ENCODE measurements at regions not wholly inside any gene's neighbourhood (a gene's known extent, or its start where the extent isn't known, plus 50 kb on each side); places are given as distances from the start of the nearest gene placed in this dataset.
"Not testable (repeated sequence)": the region's sequence is repeated elsewhere in the genome, so short reads cannot be mapped to it uniquely, and the experiment has no call there.

GRCh38 chr19:28319227-28319626 lies 893.7 kb downstream of the UQCRFS1 start:
- TF ChIP-seq CTCF (conservative IDR thresholded peaks at IDR 0.05; ENCODE audit: low read depth, low read length) = no peak
- DNase-seq (ENCODE audit: low read depth) = no peak
- no peak overlapping the region for H3K4me3 ChIP-seq (ENCODE audit: low read depth, low read length)

GRCh38 chr19:28318469-28319179 lies 894.3 kb downstream of the UQCRFS1 start:
- DNase-seq (ENCODE audit: low read depth) = no peak
- no peak for TF ChIP-seq CTCF (conservative IDR thresholded peaks at IDR 0.05; ENCODE audit: low read depth, low read length)
- H3K4me3 ChIP-seq (ENCODE audit: low read depth, low read length) = no peak overlapping the region

GRCh38 chr19:28316464-28316863 lies 896.5 kb downstream of the UQCRFS1 start:
- DNase-seq (ENCODE audit: low read depth) = no peak
- no peak overlapping the region for H3K4me3 ChIP-seq (ENCODE audit: low read depth, low read length)
- no peak for TF ChIP-seq CTCF (conservative IDR thresholded peaks at IDR 0.05; ENCODE audit: low read depth, low read length)

GRCh38 chr19:28314756-28315155 lies 898.2 kb downstream of the UQCRFS1 start:
- TF ChIP-seq CTCF (conservative IDR thresholded peaks at IDR 0.05; ENCODE audit: low read depth, low read length) = no peak
- no peak overlapping the region for H3K4me3 ChIP-seq (ENCODE audit: low read depth, low read length)
- DNase-seq (ENCODE audit: low read depth) = no peak

- no peak overlapping the region for H3K4me3 ChIP-seq (ENCODE audit: low read depth, low read length)
- TF ChIP-seq CTCF (conservative IDR thresholded peaks at IDR 0.05; ENCODE audit: low read depth, low read length) = no peak
- DNase-seq (ENCODE audit: low read depth) = no peak
Observed at GRCh38 chr19:28314287-28314686, 898.7 kb downstream of the UQCRFS1 start.

GRCh38 chr19:28313633-28314032 lies 899.3 kb downstream of the UQCRFS1 start:
- DNase-seq (ENCODE audit: low read depth) = no peak
- no peak overlapping the region for H3K4me3 ChIP-seq (ENCODE audit: low read depth, low read length)
- no peak for TF ChIP-seq CTCF (conservative IDR thresholded peaks at IDR 0.05; ENCODE audit: low read depth, low read length)

- no peak for TF ChIP-seq CTCF (conservative IDR thresholded peaks at IDR 0.05; ENCODE audit: low read depth, low read length)
- DNase-seq (ENCODE audit: low read depth) = no peak
- no peak overlapping the region for H3K4me3 ChIP-seq (ENCODE audit: low read depth, low read length)
Observed at GRCh38 chr19:28312269-28312668, 900.7 kb downstream of the UQCRFS1 start.

GRCh38 chr19:28310829-28311228 lies 902.1 kb downstream of the UQCRFS1 start:
- not testable (repeated sequence) for H3K4me3 ChIP-seq (ENCODE audit: low read depth, low read length); DNase-seq (ENCODE audit: low read depth)

Data from choroid plexus epithelial cell (primary cell).